ENCODE measurements at regions not wholly inside any gene's neighbourhood (a gene's known extent, or its start where the extent isn't known, plus 50 kb on each side); places are given as distances from the start of the nearest gene placed in this dataset.

DNA sequence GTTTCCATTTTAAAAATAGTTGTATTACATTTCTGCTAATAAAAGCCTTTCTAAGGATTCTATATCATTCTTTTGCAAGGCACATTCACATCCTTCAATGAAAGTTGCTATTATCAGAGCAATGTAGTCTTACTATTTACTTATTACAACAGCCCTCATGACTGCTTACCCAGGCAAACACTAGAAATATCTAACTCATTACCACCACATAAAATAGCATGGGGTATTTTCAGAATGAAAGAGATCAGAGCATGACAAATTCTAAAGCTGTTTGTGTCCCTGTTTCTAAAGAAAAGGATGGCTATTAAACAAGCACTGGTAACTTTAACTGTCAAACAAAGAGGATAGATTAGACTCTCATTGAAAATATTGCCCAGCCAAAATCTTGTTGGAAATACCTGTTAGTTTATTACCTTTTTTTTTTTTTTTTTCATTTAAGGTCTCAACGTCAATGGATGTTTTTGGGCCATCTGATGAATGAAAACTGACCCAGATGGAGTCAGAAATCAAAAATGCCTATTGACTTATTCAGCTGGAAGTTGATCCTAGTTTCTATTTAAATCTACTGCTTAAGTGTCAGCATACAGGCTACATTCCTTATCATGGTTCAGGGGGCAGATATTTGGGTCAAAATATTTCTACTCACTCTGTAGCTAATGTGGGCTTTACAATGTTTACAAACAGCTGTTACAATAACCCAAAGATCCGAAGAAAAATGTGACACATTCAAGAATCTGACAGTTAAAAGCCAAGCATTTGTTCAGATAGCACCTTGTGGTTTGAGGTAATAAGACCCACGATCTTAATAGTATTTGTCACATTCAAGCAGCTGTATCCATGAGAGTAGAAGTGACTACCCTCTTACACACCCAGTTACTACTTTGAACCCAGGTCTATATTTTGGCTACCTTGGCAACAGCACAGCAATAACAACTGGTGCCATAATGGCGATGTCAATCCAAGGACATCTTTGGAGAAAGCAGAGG, 554.8 kb upstream of the MEF2C start (continued):
- TF ChIP-seq TBP (IDR thresholded peaks at IDR 0.05; ENCODE audit: low read depth, low read length) (no peak), SRF (IDR thresholded peaks at IDR 0.05; ENCODE audit: low read depth, low read length) (no peak), EGR1 (IDR thresholded peaks at IDR 0.05; ENCODE audit: borderline replicate concordance, low read depth, low read length) (no peak), SIX5 (IDR thresholded peaks at IDR 0.05; ENCODE audit: low read depth, low read length) (no peak)
